GM18909 (cell line): ENCODE measurements at regions not wholly inside any gene's neighbourhood (a gene's known extent, or its start where the extent isn't known, plus 50 kb on each side); places are given as distances from the start of the nearest gene placed in this dataset.

Source experiments
- ATAC-seq: cut with Tn5 transposase; IDR thresholded peaks from one replicate; pipeline ENCODE4 v1.9.1; 2021; ENCODE audit warnings: mild to moderate bottlenecking; ENCODE audit not compliant: unreplicated experiment, poor library complexity

DNA sequence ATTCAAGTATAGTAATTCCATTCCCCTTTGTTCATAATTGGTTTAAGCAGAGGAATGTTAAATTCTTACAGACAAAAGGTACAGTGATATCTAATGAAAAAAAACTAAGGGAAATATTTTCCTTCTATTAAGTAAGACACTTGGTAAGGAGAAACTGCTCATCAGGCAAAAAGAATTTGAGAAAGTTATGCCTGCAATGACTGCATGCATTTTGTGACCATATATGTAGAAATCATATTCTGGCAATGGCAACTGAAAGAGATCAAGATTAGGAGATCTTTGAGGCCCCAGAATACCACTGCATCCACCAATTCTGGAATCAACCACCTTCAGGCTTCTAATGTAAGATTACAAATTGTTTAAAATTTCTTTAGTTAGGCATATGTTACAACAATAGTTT, 364.8 kb downstream of the PCDH10 start:
- no peak for ATAC-seq

- ATAC-seq: no peak
Observed at GRCh38 chr4:133498149-133498548, 349.1 kb downstream of the PCDH10 start.

GRCh38 chr4:133493776-133494175, 344.7 kb downstream of the PCDH10 start:
- ATAC-seq: no peak

DNA sequence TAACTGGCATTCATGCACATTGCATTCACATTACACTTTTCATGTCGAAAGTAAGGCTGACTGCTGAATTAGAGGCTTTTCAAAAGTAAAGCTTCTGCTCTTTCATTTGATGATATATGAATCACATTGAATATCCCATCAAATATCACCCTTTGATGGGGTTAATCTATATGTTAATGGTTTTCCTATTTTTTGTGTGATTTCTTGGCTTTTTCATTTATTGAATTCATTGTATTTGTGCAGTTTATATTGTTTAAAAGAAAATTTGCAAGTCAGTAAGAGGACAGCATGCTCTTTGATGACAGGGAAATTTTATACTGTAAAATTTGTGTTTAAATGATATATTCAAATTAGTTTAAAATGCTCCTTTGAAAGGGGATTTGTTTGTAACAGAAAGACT, 344.1 kb downstream of the PCDH10 start:
- ATAC-seq: no peak

- ATAC-seq: no peak
Observed at GRCh38 chr4:133484287-133484686, 335.2 kb downstream of the PCDH10 start.

GRCh38 chr4:133483600-133484246, 334.6 kb downstream of the PCDH10 start:
- ATAC-seq: no peak

- no peak for ATAC-seq
Observed at GRCh38 chr4:133476063-133476462, 327.0 kb downstream of the PCDH10 start.

DNA sequence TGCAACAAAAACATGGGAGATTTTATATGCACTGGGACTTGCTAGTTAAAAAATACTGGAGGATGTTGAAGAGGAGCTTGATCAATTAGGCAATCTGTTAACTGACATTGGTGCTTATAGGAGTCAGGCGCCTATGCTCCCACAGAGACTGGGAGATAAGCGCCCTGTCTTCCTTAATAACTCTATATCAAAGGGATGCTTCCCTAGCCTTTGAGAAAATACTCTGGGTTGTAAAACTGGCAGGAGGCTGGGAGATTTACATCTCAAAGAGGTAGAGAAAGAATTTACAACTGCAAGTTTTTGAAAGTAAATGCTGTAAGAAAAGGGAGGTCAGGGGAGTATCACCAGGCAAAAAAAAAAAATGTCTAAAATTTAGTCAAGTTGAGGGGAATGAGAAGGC, 325.4 kb downstream of the PCDH10 start:
- ATAC-seq: no peak

DNA sequence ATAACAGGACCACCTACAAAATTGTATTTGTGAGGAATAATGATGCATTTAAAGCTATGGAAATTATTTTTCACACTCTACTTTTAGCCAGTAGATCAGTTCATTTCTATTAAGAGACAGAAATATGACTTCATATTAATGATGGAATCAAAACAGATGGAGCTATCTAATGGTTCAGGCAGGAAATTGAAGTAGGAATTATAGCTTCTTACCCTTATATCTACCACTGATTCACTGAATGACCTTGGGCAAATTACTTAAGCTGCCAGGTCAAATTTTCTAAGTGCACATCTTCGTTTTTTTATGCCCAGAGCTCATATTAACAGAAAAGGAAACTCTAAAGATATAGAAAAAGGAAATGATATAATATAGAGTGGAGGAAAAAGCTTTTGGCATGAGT, 323.1 kb downstream of the PCDH10 start:
- no peak for ATAC-seq

DNA sequence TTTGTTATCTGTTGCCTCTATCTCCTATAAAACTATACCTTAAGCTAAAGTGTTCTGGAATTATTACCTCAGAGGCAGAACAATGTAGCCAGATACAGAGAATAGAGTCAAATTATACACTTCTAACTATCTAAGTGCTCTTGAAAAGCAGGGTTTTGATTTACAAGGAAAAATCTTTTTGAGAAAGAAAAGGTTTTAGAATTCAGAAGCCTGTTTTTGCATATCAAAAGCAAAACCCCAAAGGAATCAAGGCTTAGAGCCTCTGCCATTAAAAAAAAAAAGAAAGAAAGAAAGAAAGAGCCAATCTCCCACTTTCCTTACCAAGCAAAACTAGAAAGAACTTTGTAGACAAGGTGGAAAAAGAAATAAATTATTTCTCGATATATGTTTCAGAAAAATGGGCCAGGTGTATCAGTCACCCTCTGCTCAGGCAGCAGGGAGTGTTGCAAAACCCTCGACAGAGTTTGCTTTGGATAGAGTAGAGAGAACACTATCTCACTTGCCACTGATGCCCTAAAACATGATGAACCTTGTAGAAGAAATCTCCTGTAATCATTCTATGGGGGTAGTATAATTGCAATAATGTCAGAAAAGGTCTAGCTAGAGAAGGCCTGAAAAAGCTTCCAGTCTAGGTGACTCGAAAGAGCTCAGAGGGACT, 318.3 kb downstream of the PCDH10 start:
- no peak for ATAC-seq

DNA sequence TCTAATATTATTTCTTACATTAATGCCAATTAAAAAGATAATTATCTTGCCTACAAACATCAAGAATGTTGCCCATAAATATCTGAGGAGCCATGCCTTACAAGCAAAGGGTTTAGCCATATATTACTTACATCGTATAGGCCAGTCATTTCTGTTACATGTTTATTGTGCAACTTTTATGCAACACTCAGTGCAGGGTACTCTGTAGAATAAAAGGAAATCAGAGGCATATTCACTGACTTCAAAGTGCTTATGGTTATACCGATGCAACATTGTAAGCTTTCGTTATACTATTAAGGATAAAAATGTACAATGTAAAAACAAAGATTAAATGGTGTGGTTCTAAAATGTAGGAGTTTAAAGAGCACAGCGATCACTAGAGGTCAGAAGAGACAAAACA, 315.9 kb downstream of the PCDH10 start:
- ATAC-seq: no peak

DNA sequence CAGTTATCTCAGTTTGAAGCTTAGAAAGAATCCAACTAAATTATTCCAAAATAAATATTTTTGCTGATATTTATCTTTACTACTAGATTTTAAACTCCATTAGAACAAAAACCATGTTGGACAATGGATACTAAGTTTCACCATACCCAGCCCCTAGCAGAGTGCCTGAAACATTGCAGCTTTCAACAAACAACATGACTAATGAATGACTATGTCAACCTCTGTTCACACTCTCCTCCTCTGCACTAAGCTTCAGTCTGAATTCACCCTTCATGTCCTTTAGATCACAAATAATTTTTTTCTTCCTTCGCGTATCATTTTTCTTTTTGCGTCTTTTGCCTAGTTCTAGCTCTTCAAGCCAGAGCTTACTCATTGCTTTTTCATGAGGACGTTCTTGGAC, 315.2 kb downstream of the PCDH10 start:
- no peak for ATAC-seq

DNA sequence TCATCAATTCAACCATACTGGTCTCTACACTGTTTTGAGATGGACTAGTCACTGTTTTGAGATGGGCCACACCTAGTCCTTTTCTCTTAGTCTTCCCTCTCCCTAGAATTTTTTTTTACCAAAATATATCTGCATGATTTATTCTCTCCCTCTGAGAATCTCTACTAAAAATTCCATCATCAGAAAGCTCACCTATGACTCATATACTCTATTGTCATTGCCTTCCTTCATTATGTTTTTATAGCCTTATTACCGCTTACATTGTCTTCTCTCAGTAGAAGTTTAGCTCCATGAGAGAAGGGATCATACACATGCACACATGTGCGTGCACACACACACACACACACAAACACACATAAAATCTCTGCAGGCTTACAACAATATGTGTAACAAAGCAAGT, 303.6 kb downstream of the PCDH10 start:
- ATAC-seq: no peak

DNA sequence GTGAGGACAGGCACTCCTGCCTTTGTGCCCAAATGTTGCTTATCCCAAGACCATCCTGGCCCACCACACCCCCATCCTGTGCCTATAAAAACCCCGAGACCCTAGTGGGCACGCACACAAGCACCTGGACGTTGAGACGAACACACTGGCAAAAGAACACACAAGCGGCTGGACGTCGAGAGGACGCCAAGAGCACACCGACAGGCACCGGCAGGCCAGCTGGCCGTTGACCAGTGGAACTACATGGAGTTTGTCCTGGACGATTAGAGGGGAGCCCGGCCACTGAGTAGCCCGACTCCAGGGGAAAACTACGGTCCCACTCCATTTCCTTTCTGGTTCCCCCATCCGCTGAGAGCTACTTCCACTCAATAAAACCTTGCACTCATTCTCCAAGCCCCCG, 301.7 kb downstream of the PCDH10 start:
- no peak for ATAC-seq

DNA sequence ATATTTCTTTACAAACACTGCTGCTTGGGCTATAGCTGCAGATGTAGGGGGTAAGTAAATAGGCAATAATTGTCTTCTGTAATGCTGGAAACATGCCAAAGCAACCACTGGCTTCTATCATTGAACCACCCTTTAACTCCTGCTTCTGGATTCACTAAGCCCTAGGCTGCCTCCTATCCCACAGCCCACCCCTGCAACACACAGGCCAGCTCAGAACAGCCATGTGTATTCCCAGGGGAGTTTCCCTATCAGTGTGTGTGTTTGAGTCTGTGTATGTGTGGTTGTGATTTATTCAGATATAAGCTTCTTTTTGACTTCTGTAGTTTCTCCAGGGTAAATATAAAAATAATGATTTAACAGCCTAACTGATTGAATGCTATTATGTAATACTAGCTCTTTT, 291.3 kb downstream of the PCDH10 start:
- no peak for ATAC-seq

GRCh38 chr4:133439830-133440229, 290.7 kb downstream of the PCDH10 start:
- ATAC-seq: no peak

DNA sequence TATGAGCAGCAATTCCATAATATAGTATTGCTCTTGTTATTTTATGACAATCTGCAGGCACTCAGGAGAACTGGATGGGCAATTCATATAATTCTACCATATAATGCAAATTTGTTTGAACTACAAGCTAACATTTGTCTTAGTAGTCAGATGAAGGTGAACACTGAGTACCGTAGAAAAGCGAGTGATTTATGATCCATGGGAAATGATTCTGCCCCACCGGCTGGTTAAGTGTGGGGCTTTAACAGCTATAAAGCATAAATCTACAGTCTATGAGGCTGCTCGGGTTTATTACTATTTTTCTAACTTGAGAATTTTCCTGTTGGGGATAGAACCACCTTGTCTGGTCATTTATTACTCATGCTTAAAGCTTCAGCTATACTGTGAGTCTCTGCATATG, 275.5 kb downstream of the PCDH10 start:
- ATAC-seq: no peak

GRCh38 chr4:133403913-133404312, 254.8 kb downstream of the PCDH10 start:
- no peak for ATAC-seq

GRCh38 chr4:133402616-133403015, 253.5 kb downstream of the PCDH10 start:
- no peak for ATAC-seq

- ATAC-seq: no peak
Observed at GRCh38 chr4:133394971-133395627, 246.0 kb downstream of the PCDH10 start.

- no peak for ATAC-seq
Observed at GRCh38 chr4:133390198-133390855, 241.2 kb downstream of the PCDH10 start.
